Inferior parietal cortex (tissue), 1 donor: ENCODE measurements at regions not wholly inside any gene's neighbourhood (a gene's known extent, or its start where the extent isn't known, plus 50 kb on each side); places are given as distances from the start of the nearest gene placed in this dataset.

Source experiments
- DNase-seq: peaks from one replicate; pipeline ENCODE4 v3.0.0-alpha.2; 2016; ENCODE audit errors: extremely low spot score

GRCh38 chr3:141669434-141669833 lies 68.7 kb upstream of the RNF7 start:
- no peak for DNase-seq

- no peak for DNase-seq
These were observed 60.4 kb upstream of the RNF7 start for GRCh38 chr3:141677701-141678100.

GRCh38 chr3:141680620-141681389 lies 57.3 kb upstream of the RNF7 start:
- no peak for DNase-seq

GRCh38 chr3:141681390-141681780 lies 56.7 kb upstream of the RNF7 start:
- no peak for DNase-seq

GRCh38 chr3:141682007-141682406 lies 56.1 kb upstream of the RNF7 start:
- DNase-seq, result no peak

- DNase-seq, result no peak
These were observed 55.2 kb upstream of the RNF7 start for GRCh38 chr3:141682921-141683320.

- no peak for DNase-seq
These were observed 53.3 kb upstream of the RNF7 start for GRCh38 chr3:141684758-141685157.

GRCh38 chr3:141686466-141687291 lies 51.4 kb upstream of the RNF7 start:
- DNase-seq, result peak; percentile 63
